Dedifferentiated amniotic fluid mesenchymal stem cell (primary cell): ENCODE measurements at regions not wholly inside any gene's neighbourhood (a gene's known extent, or its start where the extent isn't known, plus 50 kb on each side); places are given as distances from the start of the nearest gene placed in this dataset.
"Not testable (repeated sequence)": the region's sequence is repeated elsewhere in the genome, so short reads cannot be mapped to it uniquely, and the experiment has no call there.

ENCODE experiments used
- DNase-seq: peaks from one replicate; pipeline ENCODE4 v3.0.0-alpha.2; 2016; ENCODE audit errors: extremely low spot score

DNA sequence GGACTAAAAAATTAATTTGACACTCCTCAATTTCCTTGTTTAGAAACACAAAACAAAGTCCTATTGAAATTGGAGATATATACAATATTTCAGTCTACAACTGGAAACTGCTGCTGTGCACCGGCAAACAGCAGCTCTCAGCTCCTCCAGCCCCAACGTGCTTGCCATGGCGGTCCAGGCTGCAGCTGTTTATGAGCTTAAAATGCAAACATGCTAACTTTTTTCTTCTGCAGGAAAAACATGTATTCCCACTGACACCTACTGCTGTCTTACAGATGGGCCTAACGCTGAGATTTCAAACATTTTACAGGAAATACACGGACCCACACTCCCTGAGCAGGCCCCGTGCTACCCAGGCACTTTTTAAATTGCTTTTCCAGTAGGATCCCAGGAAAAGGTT lies 195.5 kb downstream of the BCL11A start:
- DNase-seq, result no peak

GRCh38 chr2:60356346-60356745 lies 197.1 kb downstream of the BCL11A start:
- DNase-seq, result no peak

GRCh38 chr2:60355849-60356261 lies 197.6 kb downstream of the BCL11A start:
- no peak for DNase-seq

- DNase-seq, result no peak
Measured at GRCh38 chr2:60354713-60355112, 198.7 kb downstream of the BCL11A start.

DNA sequence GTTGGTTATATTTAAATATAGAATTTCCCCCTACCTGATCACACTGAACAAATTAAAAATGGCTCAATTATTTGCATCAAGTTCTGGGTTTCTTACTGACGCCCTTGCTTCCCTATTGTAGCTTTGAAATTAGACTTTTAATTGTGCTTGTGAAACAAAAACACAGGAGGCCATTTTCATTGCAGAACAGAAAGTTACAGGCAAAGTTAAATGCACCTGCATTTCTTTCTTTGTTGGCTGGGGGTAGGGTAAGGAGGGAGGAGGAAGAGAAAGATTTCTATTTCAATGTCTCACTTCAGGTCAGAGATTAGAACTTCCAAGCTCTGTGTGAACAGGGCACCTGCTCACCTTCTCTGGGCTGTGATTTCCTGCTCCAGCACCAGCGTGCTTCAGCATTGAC lies 199.6 kb downstream of the BCL11A start:
- no peak for DNase-seq

DNA sequence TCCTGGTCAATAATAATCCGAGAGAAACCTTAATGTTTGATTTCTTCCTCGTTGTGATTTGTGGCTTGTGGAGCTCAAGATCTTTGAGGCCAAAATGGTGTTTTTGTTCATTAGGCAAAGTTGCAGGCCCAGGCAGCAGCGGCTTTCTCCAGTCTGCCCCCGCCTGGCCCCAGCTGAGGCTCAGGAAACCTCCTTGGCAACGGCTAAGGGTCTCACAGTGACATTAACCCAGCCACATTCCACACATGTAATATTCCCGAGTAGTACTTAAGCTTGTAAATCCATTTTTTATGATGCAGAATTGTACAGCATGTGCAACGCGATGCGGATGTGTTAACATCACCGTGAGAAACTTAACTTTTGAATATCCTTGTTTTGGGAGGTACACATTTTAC lies 200.1 kb downstream of the BCL11A start:
- no peak for DNase-seq

- DNase-seq, result no peak
Measured at GRCh38 chr2:60352491-60353405, 200.7 kb downstream of the BCL11A start.

- no peak for DNase-seq
Measured at GRCh38 chr2:60351802-60352201, 201.7 kb downstream of the BCL11A start.

DNA sequence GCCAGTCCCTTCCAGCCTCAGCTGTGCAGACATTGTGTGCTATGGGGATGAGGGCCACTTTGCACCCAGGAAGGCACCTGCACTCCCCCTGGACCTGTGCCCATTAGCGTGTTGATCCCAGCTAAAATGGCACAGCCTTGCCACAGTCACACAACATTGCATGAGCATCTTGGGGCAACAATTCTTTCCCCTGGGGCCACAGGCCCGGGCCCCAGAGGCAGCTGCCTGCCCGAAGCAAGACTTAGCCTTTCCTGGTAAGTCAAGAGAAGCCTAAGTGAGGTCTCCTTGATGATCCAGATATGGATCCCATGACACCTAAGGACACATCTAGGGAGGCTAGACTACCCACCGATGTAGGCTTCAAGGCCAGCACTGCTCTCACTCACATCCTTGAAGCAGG lies 202.1 kb downstream of the BCL11A start:
- no peak for DNase-seq

DNA sequence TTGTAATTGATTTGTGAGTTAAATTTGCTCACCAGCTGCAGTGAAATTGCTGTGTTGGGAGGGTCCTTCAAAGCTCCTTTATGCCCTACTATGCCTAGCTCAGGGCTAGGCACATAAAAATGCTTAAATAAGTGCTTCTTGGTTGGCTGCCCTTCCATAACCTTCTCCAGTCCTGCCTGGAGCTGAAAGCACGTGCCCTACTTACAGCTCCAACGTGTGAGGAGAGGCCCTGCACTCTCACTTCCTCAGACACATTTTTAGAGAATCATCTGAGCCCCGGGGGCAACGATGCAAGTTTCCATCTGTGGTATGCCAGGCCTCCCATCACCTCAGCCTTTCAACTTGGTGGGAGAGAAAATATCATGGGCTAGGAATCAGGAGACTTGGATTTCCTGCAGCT lies 202.7 kb downstream of the BCL11A start:
- no peak for DNase-seq

- no peak for DNase-seq
Measured at GRCh38 chr2:60347781-60348180, 205.7 kb downstream of the BCL11A start.

GRCh38 chr2:60342491-60342890 lies 211.0 kb downstream of the BCL11A start:
- DNase-seq, result not testable (repeated sequence)

- no peak for DNase-seq
Measured at GRCh38 chr2:60341151-60341550, 212.3 kb downstream of the BCL11A start.

GRCh38 chr2:60339286-60339685 lies 214.2 kb downstream of the BCL11A start:
- no peak for DNase-seq

DNA sequence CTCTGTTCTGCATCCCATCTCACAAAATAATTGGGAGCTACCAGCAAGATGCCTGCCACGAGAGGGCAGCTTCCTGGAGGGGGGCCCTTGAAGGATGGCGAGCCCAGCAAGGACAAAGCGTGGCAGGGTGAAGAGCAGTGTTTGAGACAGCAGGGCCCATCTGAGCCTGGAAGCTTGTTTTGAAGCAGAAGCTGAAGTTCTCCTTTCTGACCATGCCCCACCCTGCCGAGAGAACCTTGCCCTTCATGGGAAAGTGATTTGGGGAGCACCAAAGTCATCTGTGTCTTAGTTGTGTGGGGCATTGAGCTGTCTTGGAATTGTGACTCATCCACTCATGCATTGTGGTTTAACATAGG lies 216.3 kb downstream of the BCL11A start:
- DNase-seq, result no peak

GRCh38 chr2:60336442-60337141 lies 216.9 kb downstream of the BCL11A start:
- no peak for DNase-seq

- DNase-seq, result no peak
Measured at GRCh38 chr2:60335533-60336237, 217.8 kb downstream of the BCL11A start.

DNA sequence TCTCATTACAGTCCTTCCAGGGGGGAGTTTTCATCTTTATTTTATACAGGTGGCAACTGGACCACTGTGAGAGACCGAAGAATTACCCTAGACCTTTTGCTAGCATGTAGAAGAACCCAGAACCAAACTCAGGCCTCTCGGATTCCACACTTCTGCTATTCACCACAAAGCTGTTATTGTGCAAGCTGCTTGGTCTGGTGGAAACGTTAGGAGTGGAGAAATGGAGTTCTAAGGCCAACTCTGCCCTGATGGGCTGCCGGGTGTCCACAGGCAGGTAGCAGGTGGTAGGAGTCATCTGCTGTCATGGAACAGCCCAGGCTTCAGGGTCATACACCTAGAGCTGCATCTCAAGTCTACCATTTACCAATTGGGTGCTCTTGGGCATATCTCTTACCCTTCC lies 218.8 kb downstream of the BCL11A start:
- no peak for DNase-seq

DNA sequence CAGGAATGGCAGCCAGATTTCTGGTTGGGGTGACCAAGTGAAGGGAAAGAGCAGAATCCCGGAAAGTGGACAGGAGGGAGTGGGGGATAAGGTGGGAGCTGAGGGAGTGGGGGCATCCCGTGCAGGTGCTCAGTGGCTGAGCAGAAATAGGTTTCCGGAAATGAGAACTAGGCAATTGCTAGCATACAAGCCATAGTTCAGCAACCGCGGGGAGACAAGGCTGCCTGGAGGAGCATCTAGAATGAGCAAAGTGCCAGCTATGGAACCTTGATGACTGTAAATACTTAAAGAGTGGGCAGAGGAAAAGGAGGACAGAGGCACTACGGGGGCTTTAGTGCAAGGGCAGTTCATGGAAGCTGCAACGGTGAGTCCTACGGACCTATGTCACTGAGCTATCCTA lies 220.2 kb downstream of the BCL11A start:
- no peak for DNase-seq

DNA sequence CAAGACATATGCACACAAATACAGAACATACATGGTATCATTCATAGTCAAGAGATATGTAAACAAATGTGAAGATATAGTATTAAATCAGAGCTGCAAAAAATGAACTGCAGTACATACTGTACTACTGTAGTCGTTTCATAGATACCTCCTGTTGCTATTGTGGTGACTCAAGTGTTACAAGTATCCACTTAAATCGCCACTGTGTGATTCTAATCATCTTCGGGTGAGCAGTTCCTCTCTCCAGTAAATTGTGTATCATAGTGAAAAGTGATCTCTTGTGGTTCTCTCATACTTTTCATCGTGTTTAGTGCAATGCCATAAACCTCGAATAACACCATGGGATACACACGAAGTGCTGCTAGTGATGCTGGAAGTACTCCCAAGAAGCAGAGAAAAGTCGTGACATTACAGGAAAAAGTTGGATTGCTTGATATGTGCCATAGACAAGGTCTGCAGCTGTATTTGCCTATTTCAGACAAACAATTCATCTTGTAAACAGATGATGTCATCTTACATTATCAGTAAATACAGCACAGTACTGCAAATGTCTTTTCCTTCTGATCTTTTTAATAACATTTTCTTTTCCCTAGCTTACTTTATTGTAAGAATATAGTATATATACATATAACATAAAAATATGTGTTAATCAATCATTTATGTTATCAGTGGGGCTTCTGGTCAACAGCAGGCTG lies 222.2 kb downstream of the BCL11A start:
- DNase-seq, result no peak

GRCh38 chr2:60329225-60329624 lies 224.2 kb downstream of the BCL11A start:
- DNase-seq, result no peak

DNA sequence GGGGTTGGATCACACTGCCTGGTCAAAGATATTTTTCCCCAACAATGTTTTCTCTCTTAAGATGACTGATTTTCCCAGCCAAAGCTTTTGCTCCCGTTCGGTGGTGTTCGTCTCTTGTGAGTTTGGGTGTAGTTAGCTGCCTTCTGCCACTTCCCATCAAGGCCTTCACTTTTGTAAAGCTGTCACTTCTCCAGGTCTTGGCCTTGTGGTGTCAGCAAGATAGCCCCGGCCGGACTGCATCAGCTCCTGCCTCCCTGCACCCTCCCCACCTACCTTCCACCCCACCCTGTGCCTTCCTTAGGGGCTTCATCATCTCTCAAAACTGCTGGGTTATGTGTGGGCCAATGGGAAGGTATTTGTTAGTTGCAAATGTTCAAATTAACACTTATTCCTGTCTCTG lies 228.9 kb downstream of the BCL11A start:
- DNase-seq, result no peak
